CD4-positive, alpha-beta T cell (primary cell): ENCODE measurements at regions not wholly inside any gene's neighbourhood (a gene's known extent, or its start where the extent isn't known, plus 50 kb on each side); places are given as distances from the start of the nearest gene placed in this dataset.

Experiments used
- ATAC-seq: fragments of 200-7000 bp; cut with Tn5 transposase; one replicate; pipeline ENCODE4 v1.10.0; 2022; ENCODE audit warnings: mild to moderate bottlenecking; ENCODE audit not compliant: poor library complexity
- CTCF ChIA-PET: fragments of 350-600 bp; sonication (Branson Sonifier 250); formaldehyde crosslinking; loops from one replicate; lab custom pipeline; 2021; ENCODE audit warnings: antibody characterized with exemption, inconsistent platforms; lab: Charles Lee
- POLR2A ChIA-PET: fragments of 350-600 bp; sonication (Branson Sonifier 250); formaldehyde crosslinking; loops from one replicate; lab custom pipeline; 2021; ENCODE audit warnings: antibody characterized with exemption, inconsistent platforms; lab: Charles Lee
- DNase-seq, 14 experiments: peaks; one replicate each; pipeline ENCODE4 v3.0.0-alpha.2; 2013 to 2020; ENCODE audit warnings: mixed read lengths in 2 of 14
- H3K27ac ChIP-seq, 2 donors: one replicate each; pipeline versions ENCODE4 v1.5.1 to v1.7.0; 2013; ENCODE audit warnings: low read length in 2 of 2, low read depth in 1 of 2, mild to moderate bottlenecking in 1 of 2
- H3K27me3 ChIP-seq, 2 experiments: 1 replicate in 1 of 2; 2 replicates in 1 of 2; pipeline versions ENCODE4 v1.6.1 to v1.7.0; 2013; ENCODE audit warnings: low read length in 2 of 2, control low read depth in 1 of 2, mild to moderate bottlenecking in 1 of 2, moderate library complexity in 1 of 2; ENCODE audit not compliant: insufficient read depth in 2 of 2, control insufficient read depth in 1 of 2
- H3K36me3 ChIP-seq: one replicate; pipeline ENCODE4 v1.6.1; 2013; ENCODE audit warnings: low read length, control low read depth; ENCODE audit not compliant: insufficient read depth
- H3K4me1 ChIP-seq: one replicate; pipeline ENCODE4 v1.6.1; 2013; ENCODE audit warnings: low read length, control low read depth; ENCODE audit not compliant: insufficient read depth
- H3K4me3 ChIP-seq: one replicate; pipeline ENCODE4 v1.5.1; 2013; ENCODE audit warnings: mild to moderate bottlenecking, low read length, moderate library complexity
- H3K9me3 ChIP-seq, 2 experiments: 1 replicate in 1 of 2; 2 replicates in 1 of 2; pipeline versions ENCODE4 v1.6.1 to v1.7.0; 2013; ENCODE audit warnings: low read length in 2 of 2, mild to moderate bottlenecking in 2 of 2, control low read depth in 1 of 2, moderate library complexity in 1 of 2; ENCODE audit not compliant: control insufficient read depth in 1 of 2, insufficient read depth in 1 of 2
- H3K27ac Mint-ChIP-seq: one replicate; pipeline ENCODE4 v1.8.0; 2020; ENCODE audit warnings: mixed read lengths
- H3K27me3 Mint-ChIP-seq: one replicate; pipeline ENCODE4 v1.8.0; 2021; ENCODE audit warnings: mixed read lengths
- H3K36me3 Mint-ChIP-seq: one replicate; pipeline ENCODE4 v1.8.0; 2021; ENCODE audit warnings: low read depth, mixed read lengths
- H3K4me1 Mint-ChIP-seq: one replicate; pipeline ENCODE4 v1.8.0; 2021; ENCODE audit warnings: low read depth, mixed read lengths
- H3K4me3 Mint-ChIP-seq: one replicate; pipeline ENCODE4 v1.8.0; 2020; ENCODE audit warnings: mild to moderate bottlenecking, mixed read lengths
- H3K9me3 Mint-ChIP-seq: one replicate; pipeline ENCODE4 v1.8.0; 2020; ENCODE audit warnings: mixed read lengths
- CTCF ChIP-seq: fragments of 200-600 bp; IDR thresholded peaks from one replicate; pipeline ENCODE4 v1.8.0; 2022; ENCODE audit warnings: antibody characterized with exemption, mild to moderate bottlenecking
- intact Hi-C, 2 experiments: fragments of 100-400 bp; cut with DNase I in 1 of 2; cut with micrococcal nuclease in 1 of 2; formaldehyde crosslinking; loops; one replicate each; pipeline versions ENCODE4 v1.15.1 to v1.9.0; 2023 to 2025; cut with DNase I, micrococcal nuclease

- Histone ChIP-seq H3K4me3 (no peak overlapping the region), H3K9me3 (no peaks in the 10 kb centered on the region), H3K4me1 (no peaks in the 10 kb centered on the region), H3K27me3 (no peaks in the 10 kb centered on the region), H3K36me3 (no peaks in the 10 kb centered on the region), H3K27ac (no peak overlapping the region)
- Mint-ChIP-seq H3K36me3 (no peaks in the 10 kb centered on the region), H3K9me3 (no peaks in the 10 kb centered on the region), H3K27me3 (peaks cover 5% of the 10 kb centered on the region), H3K4me1 (no peaks in the 10 kb centered on the region), H3K4me3 (no peak overlapping the region), H3K27ac (no peak overlapping the region)
- no peak for TF ChIP-seq CTCF
- intact Hi-C loops: no loop called here
- DNase-seq (no peak), ATAC-seq (no peak)
- POLR2A ChIA-PET: no interaction called here
- CTCF ChIA-PET: no interaction called here
Observed at GRCh38 chr5:71836084-71836483, 117.0 kb downstream of the CARTPT start.

- Mint-ChIP-seq H3K4me1 (no peaks in the 10 kb centered on the region), H3K4me3 (no peak overlapping the region), H3K36me3 (no peaks in the 10 kb centered on the region), H3K27me3 (peaks cover under 1% of the 10 kb centered on the region), H3K9me3 (no peaks in the 10 kb centered on the region), H3K27ac (no peak overlapping the region)
- H3K27ac ChIP-seq: no peak overlapping the region
- ATAC-seq (no peak), DNase-seq (no peak)
- no peaks in the 10 kb centered on the region for H3K36me3 ChIP-seq
- H3K27me3 ChIP-seq: no peaks in the 10 kb centered on the region
- ChIA-PET CTCF (no interaction called here), POLR2A (no interaction called here)
- intact Hi-C loops: no loop called here
- no peaks in the 10 kb centered on the region for H3K4me1 ChIP-seq
- no peak for TF ChIP-seq CTCF
- H3K9me3 ChIP-seq: no peaks in the 10 kb centered on the region
- H3K4me3 ChIP-seq: no peak overlapping the region
Observed at GRCh38 chr5:71836559-71837112, 117.6 kb downstream of the CARTPT start.

GRCh38 chr5:71838286-71838685 is 119.2 kb downstream of the CARTPT start:
- Histone ChIP-seq H3K27ac (no peak overlapping the region), H3K4me3 (no peak overlapping the region), H3K4me1 (no peaks in the 10 kb centered on the region), H3K36me3 (no peaks in the 10 kb centered on the region), H3K9me3 (no peaks in the 10 kb centered on the region), H3K27me3 (peaks cover 0 to 2% of the 10 kb centered on the region in 2 experiments)
- no peaks in the 10 kb centered on the region for H3K36me3 Mint-ChIP-seq
- no peak for DNase-seq
- no peaks in the 10 kb centered on the region for H3K9me3 Mint-ChIP-seq
- peaks cover 6% of the 10 kb centered on the region for H3K27me3 Mint-ChIP-seq
- H3K27ac Mint-ChIP-seq: no peak overlapping the region
- ATAC-seq: no peak
- TF ChIP-seq CTCF: no peak
- CTCF ChIA-PET: no interaction called here
- H3K4me1 Mint-ChIP-seq: no peaks in the 10 kb centered on the region
- intact Hi-C loops: no loop called here
- no peak overlapping the region for H3K4me3 Mint-ChIP-seq
- POLR2A ChIA-PET: no interaction called here
